Peyer's patch (tissue), 4 donors: ENCODE measurements at regions not wholly inside any gene's neighbourhood (a gene's known extent, or its start where the extent isn't known, plus 50 kb on each side); places are given as distances from the start of the nearest gene placed in this dataset.

ENCODE experiments used
- POLR2A ChIP-seq, 2 donors: fragments of 450-650 bp; IDR thresholded peaks; one replicate each; pipeline ENCODE4 v1.5.1; 2017; ENCODE audit warnings: antibody characterized with exemption in 2 of 2, mild to moderate bottlenecking in 2 of 2, moderate library complexity in 2 of 2
- TF ChIP-seq, protein P1 (sequence below), 6 experiments: fragments of 450-650 bp in 4 of 6; fragments of 200-600 bp in 2 of 6; sonication (generic) in 1 of 6; IDR thresholded peaks; one replicate each; pipeline ENCODE4 v1.5.1; 2017 to 2019; ENCODE audit warnings: antibody characterized with exemption in 6 of 6, mild to moderate bottlenecking in 3 of 6, moderate library complexity in 1 of 6

GRCh38 chr9:14967450-14968321 lies 57.5 kb upstream of the FREM1 start:
- no peak for TF ChIP-seq POLR2A (IDR thresholded peaks at IDR 0.05)
- TF ChIP-seq, protein P1, sequence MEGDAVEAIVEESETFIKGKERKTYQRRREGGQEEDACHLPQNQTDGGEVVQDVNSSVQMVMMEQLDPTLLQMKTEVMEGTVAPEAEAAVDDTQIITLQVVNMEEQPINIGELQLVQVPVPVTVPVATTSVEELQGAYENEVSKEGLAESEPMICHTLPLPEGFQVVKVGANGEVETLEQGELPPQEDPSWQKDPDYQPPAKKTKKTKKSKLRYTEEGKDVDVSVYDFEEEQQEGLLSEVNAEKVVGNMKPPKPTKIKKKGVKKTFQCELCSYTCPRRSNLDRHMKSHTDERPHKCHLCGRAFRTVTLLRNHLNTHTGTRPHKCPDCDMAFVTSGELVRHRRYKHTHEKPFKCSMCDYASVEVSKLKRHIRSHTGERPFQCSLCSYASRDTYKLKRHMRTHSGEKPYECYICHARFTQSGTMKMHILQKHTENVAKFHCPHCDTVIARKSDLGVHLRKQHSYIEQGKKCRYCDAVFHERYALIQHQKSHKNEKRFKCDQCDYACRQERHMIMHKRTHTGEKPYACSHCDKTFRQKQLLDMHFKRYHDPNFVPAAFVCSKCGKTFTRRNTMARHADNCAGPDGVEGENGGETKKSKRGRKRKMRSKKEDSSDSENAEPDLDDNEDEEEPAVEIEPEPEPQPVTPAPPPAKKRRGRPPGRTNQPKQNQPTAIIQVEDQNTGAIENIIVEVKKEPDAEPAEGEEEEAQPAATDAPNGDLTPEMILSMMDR (IDR thresholded peaks at IDR 0.05) = peak in 2 of 6 experiments; percentile 37
